ENCODE measurements at regions not wholly inside any gene's neighbourhood (a gene's known extent, or its start where the extent isn't known, plus 50 kb on each side); places are given as distances from the start of the nearest gene placed in this dataset.
A peak's percentile ranks its signal among the peaks of the same experiment; 100 is the strongest.

DNA sequence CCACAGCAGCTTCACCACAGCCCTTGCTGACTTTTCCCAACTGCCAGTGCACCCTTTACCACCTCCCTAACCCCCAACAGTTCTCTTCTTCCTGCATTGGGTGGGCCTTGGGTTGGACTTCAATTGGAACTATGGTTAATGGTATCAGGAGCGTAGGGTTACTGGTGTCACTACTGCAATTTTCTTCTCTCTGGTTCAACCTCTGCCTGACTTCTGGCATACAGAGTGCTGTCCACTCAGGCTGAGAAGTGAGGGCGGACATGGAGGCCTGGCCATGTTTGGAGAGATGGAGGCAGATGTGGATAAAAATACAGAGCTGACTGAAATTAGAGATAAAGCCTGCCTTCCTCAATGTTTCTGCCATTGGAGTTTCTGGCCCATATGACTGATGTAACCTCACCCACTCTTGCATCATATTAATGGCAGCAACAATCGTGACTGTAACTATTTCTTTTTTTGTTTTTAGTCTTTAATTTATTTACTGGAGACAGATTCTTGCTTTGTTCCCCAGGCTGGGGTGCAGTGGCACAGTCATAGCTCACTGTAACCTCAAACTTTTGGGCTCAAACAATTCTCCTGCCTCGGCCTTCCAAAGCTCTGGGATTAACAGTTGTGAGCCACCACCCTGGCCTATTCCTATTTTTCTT lies 87.8 kb downstream of the NAV1 start:
- TF ChIP-seq, protein P1, sequence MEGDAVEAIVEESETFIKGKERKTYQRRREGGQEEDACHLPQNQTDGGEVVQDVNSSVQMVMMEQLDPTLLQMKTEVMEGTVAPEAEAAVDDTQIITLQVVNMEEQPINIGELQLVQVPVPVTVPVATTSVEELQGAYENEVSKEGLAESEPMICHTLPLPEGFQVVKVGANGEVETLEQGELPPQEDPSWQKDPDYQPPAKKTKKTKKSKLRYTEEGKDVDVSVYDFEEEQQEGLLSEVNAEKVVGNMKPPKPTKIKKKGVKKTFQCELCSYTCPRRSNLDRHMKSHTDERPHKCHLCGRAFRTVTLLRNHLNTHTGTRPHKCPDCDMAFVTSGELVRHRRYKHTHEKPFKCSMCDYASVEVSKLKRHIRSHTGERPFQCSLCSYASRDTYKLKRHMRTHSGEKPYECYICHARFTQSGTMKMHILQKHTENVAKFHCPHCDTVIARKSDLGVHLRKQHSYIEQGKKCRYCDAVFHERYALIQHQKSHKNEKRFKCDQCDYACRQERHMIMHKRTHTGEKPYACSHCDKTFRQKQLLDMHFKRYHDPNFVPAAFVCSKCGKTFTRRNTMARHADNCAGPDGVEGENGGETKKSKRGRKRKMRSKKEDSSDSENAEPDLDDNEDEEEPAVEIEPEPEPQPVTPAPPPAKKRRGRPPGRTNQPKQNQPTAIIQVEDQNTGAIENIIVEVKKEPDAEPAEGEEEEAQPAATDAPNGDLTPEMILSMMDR (IDR thresholded peaks at IDR 0.05; ENCODE audit: borderline replicate concordance, extremely low read depth, insufficient read depth), result no peak

DNA sequence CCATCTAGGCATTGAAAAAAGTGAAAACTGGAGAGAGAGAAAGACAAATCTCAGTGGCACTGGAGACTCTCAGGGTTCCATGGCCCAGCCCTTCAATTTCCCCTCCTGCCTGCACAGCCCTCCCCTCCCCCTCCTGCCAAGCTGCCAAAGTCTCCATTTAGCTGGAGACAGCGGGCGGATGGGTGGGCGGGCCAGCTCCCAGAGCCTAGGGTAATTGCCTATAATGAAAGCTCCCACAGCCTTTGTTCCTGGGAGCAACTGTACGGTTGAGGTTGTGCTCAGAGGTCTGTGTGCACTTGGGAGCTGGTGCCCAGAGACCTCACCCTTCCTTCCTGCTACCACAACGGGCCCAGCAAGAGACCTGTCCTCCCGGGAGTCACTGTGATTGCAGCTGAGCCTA lies 89.6 kb downstream of the NAV1 start:
- Histone ChIP-seq H3K9me3 (ENCODE audit: control insufficient read depth in 2 of 3, insufficient read depth in 1 of 3, low read length in 3 of 3) (no peaks in the 10 kb centered on the region), H3K36me3 (ENCODE audit: control insufficient read depth in 2 of 3, insufficient read depth in 3 of 3, low read length in 3 of 3) (no peaks in the 10 kb centered on the region), H3K4me3 (ENCODE audit: low read length in 3 of 3) (no peak overlapping the region), H3K4me1 (ENCODE audit: control insufficient read depth in 2 of 3, insufficient read depth in 2 of 3, low read depth in 1 of 3, low read length in 3 of 3) (no peaks in the 10 kb centered on the region), H3K27ac (ENCODE audit: low read depth in 2 of 2, low read length in 2 of 2) (no peak overlapping the region), H3K9ac (ENCODE audit: low read length in 3 of 3) (no peak overlapping the region), H3K27me3 (ENCODE audit: control insufficient read depth, insufficient read depth, low read length) (no peaks in the 10 kb centered on the region)
- TF ChIP-seq, protein P1 (IDR thresholded peaks at IDR 0.05; ENCODE audit: borderline replicate concordance, extremely low read depth, insufficient read depth), result no peak
- FAIRE-seq (no peak), DNase-seq (peak in 1 of 5 donors; percentile 49)
- intact Hi-C loops (cut with DNase I), result no loop called here

More for the DNA sequence above, 87.8 kb downstream of the NAV1 start:
- Histone ChIP-seq H3K27me3 (ENCODE audit: control insufficient read depth, insufficient read depth, low read length) (no peaks in the 10 kb centered on the region), H3K4me3 (ENCODE audit: low read length in 3 of 3) (no peak overlapping the region), H3K9me3 (ENCODE audit: control insufficient read depth in 2 of 3, insufficient read depth in 1 of 3, low read length in 3 of 3) (no peaks in the 10 kb centered on the region), H3K9ac (ENCODE audit: low read length in 3 of 3) (no peak overlapping the region), H3K4me1 (ENCODE audit: control insufficient read depth in 2 of 3, insufficient read depth in 2 of 3, low read depth in 1 of 3, low read length in 3 of 3) (no peaks in the 10 kb centered on the region), H3K36me3 (ENCODE audit: control insufficient read depth in 2 of 3, insufficient read depth in 3 of 3, low read length in 3 of 3) (no peaks in the 10 kb centered on the region), H3K27ac (ENCODE audit: low read depth in 2 of 2, low read length in 2 of 2) (no peak overlapping the region)
- FAIRE-seq (no peak), DNase-seq (peak in 1 of 5 donors; percentile 4)
- intact Hi-C loops (cut with DNase I), result no loop called here

DNA sequence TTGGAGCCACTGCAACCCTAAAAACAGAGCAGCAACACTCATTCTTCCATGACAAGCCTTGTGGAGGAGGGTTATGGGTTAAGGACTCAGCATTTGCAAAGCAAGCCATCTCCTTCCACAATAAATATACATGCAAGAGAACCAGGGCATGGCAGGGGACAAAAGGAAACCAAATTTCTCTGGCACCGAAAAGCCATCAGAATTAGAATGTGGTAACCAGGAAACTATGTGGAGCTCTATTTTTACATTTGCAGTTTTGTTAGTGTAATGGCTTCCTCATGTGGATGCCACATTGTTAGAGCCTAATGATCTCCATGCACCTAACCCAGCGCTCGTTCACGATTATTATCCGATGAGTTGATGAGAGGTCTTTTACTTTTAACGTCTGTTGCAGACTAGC lies 91.7 kb downstream of the NAV1 start:
- H3K27ac ChIP-seq (ENCODE audit: low read depth in 2 of 2, low read length in 2 of 2), result no peak overlapping the region
- H3K4me3 ChIP-seq (ENCODE audit: low read length in 3 of 3), result no peak overlapping the region
- intact Hi-C loops (cut with DNase I), result no loop called here
- no peaks in the 10 kb centered on the region for H3K9me3 ChIP-seq (ENCODE audit: control insufficient read depth in 2 of 3, insufficient read depth in 1 of 3, low read length in 3 of 3)
- no peaks in the 10 kb centered on the region for H3K27me3 ChIP-seq (ENCODE audit: control insufficient read depth, insufficient read depth, low read length)
- TF ChIP-seq, protein P1 (IDR thresholded peaks at IDR 0.05; ENCODE audit: borderline replicate concordance, extremely low read depth, insufficient read depth), result no peak
- no peaks in the 10 kb centered on the region for H3K4me1 ChIP-seq (ENCODE audit: control insufficient read depth in 2 of 3, insufficient read depth in 2 of 3, low read depth in 1 of 3, low read length in 3 of 3)
- H3K9ac ChIP-seq (ENCODE audit: low read length in 3 of 3), result no peak overlapping the region
- no peaks in the 10 kb centered on the region for H3K36me3 ChIP-seq (ENCODE audit: control insufficient read depth in 2 of 3, insufficient read depth in 3 of 3, low read length in 3 of 3)
- DNase-seq, result peak in 1 of 5 donors; percentile 0
- no peak for FAIRE-seq

DNA sequence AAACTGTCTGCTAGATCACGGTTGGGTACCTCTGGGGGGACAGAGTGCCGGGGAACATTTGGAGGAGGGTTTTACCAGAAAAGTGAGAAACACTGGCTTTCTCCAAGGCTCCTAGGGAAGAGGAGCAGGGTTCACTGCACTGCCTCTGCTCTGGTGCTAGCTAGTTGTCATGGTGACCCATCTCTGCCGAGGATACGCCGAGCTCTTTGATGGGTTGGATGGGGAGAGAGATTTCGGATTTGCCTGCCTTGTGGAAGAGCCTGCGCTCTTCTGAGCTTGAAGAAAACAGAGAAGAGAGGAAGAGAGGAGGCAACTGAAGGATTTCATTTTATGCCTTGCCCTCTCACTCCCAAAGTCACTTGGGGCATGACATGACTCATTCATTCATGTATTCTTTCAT lies 92.1 kb downstream of the NAV1 start:
- H3K27ac ChIP-seq (ENCODE audit: low read depth in 2 of 2, low read length in 2 of 2), result no peak overlapping the region
- TF ChIP-seq, protein P1 (IDR thresholded peaks at IDR 0.05; ENCODE audit: borderline replicate concordance, extremely low read depth, insufficient read depth), result no peak
- no peaks in the 10 kb centered on the region for H3K9me3 ChIP-seq (ENCODE audit: control insufficient read depth in 2 of 3, insufficient read depth in 1 of 3, low read length in 3 of 3)
- H3K4me3 ChIP-seq (ENCODE audit: low read length in 3 of 3), result no peak overlapping the region
- H3K4me1 ChIP-seq (ENCODE audit: control insufficient read depth in 2 of 3, insufficient read depth in 2 of 3, low read depth in 1 of 3, low read length in 3 of 3), result no peaks in the 10 kb centered on the region
- no peak overlapping the region for H3K9ac ChIP-seq (ENCODE audit: low read length in 3 of 3)
- FAIRE-seq (no peak), DNase-seq (peak in 1 of 5 donors; percentile 7)
- H3K27me3 ChIP-seq (ENCODE audit: control insufficient read depth, insufficient read depth, low read length), result no peaks in the 10 kb centered on the region
- intact Hi-C loops (cut with DNase I), result no loop called here
- H3K36me3 ChIP-seq (ENCODE audit: control insufficient read depth in 2 of 3, insufficient read depth in 3 of 3, low read length in 3 of 3), result no peaks in the 10 kb centered on the region
